ENCODE measurements at regions not wholly inside any gene's neighbourhood (a gene's known extent, or its start where the extent isn't known, plus 50 kb on each side); places are given as distances from the start of the nearest gene placed in this dataset.
"Not testable (repeated sequence)": the region's sequence is repeated elsewhere in the genome, so short reads cannot be mapped to it uniquely, and the experiment has no call there.

- DNase-seq; H3K18ac ChIP-seq (ENCODE audit: low read depth, low read length); H3K4me2 ChIP-seq (ENCODE audit: low read depth, low read length); H2BK20ac ChIP-seq (ENCODE audit: low read depth, low read length); H3K9ac ChIP-seq (ENCODE audit: low read depth, low read length); POLR2A ChIA-PET (ENCODE audit: unreplicated experiment); H3K23ac ChIP-seq (ENCODE audit: low read depth, low read length); H2BK5ac ChIP-seq (ENCODE audit: low read depth, low read length, poor library complexity, severe bottlenecking); H3K56ac ChIP-seq (ENCODE audit: extremely low read depth, insufficient read depth, low read length); H4K8ac ChIP-seq (ENCODE audit: low read depth in 2 of 2, low read length in 2 of 2); CTCF ChIA-PET; H3K27ac ChIP-seq (ENCODE audit: insufficient read depth, low read length); H4K5ac ChIP-seq (ENCODE audit: low read depth, low read length); H3K9me1 ChIP-seq (ENCODE audit: insufficient read depth, low read length); H3K4ac ChIP-seq (ENCODE audit: low read depth, low read length); H2BK15ac ChIP-seq (ENCODE audit: low read depth, low read length); H3K27me3 ChIP-seq (ENCODE audit: control insufficient read depth, insufficient read depth, low read length); H3K4me3 ChIP-seq (ENCODE audit: insufficient read depth, low read depth, low read length); H3K9me3 ChIP-seq (ENCODE audit: control insufficient read depth, insufficient read depth, low read length); H2AK5ac ChIP-seq (ENCODE audit: low read depth, low read length); in situ Hi-C loops (cut with MboI; ENCODE audit: low sequenced_read_pairs); dilution Hi-C loops (cut with HindIII; ENCODE audit: low sequenced_read_pairs, unreplicated experiment); H2AK9ac ChIP-seq (replicated peaks; ENCODE audit: low read depth, low read length, poor library complexity); H2BK120ac ChIP-seq (ENCODE audit: low read depth, low read length); H4K20me1 ChIP-seq (ENCODE audit: insufficient read depth, low read length); H3K79me1 ChIP-seq (ENCODE audit: low read depth in 1 of 2, low read length in 2 of 2); H2AFZ ChIP-seq (replicated peaks; ENCODE audit: low read length, poor library complexity); H4K91ac ChIP-seq (ENCODE audit: insufficient read depth, low read depth, low read length); H3K4me1 ChIP-seq (ENCODE audit: control insufficient read depth, insufficient read depth, low read length); H3K14ac ChIP-seq (replicated peaks; ENCODE audit: low read depth, low read length); H3K36me3 ChIP-seq (ENCODE audit: control insufficient read depth, insufficient read depth, low read length); BruUV-seq (replicated peaks); intact Hi-C loops (cut with micrococcal nuclease); ATAC-seq (ENCODE audit: low read depth): not testable (repeated sequence)
- WGBS, 2 experiments (ENCODE audit: extremely low coverage in 2 of 2, insufficient read length in 1 of 2): no CpG with 5 or more reads among the region's 5 CpGs
These were observed 169.1 kb upstream of the PRKX start for GRCh38 chrX:3882553-3882920.

GRCh38 chrX:3881898-3882552 is 168.6 kb upstream of the PRKX start:
- H2BK20ac ChIP-seq (ENCODE audit: low read depth, low read length); H3K9ac ChIP-seq (ENCODE audit: low read depth, low read length); in situ Hi-C loops (cut with MboI; ENCODE audit: low sequenced_read_pairs); H4K91ac ChIP-seq (ENCODE audit: insufficient read depth, low read depth, low read length); H3K14ac ChIP-seq (replicated peaks; ENCODE audit: low read depth, low read length); H4K8ac ChIP-seq (ENCODE audit: low read depth in 2 of 2, low read length in 2 of 2); H2AFZ ChIP-seq (replicated peaks; ENCODE audit: low read length, poor library complexity); H4K20me1 ChIP-seq (ENCODE audit: insufficient read depth, low read length); H2BK120ac ChIP-seq (ENCODE audit: low read depth, low read length); H2BK15ac ChIP-seq (ENCODE audit: low read depth, low read length); dilution Hi-C loops (cut with HindIII; ENCODE audit: low sequenced_read_pairs, unreplicated experiment); H2AK9ac ChIP-seq (replicated peaks; ENCODE audit: low read depth, low read length, poor library complexity); H3K36me3 ChIP-seq (ENCODE audit: control insufficient read depth, insufficient read depth, low read length); H3K9me3 ChIP-seq (ENCODE audit: control insufficient read depth, insufficient read depth, low read length); H3K4ac ChIP-seq (ENCODE audit: low read depth, low read length); CTCF ChIA-PET; POLR2A ChIA-PET (ENCODE audit: unreplicated experiment); H3K4me3 ChIP-seq (ENCODE audit: insufficient read depth, low read depth, low read length); H3K27me3 ChIP-seq (ENCODE audit: control insufficient read depth, insufficient read depth, low read length); H3K79me1 ChIP-seq (ENCODE audit: low read depth in 1 of 2, low read length in 2 of 2); H3K23ac ChIP-seq (ENCODE audit: low read depth, low read length); intact Hi-C loops (cut with micrococcal nuclease); DNase-seq; H2BK5ac ChIP-seq (ENCODE audit: low read depth, low read length, poor library complexity, severe bottlenecking); H4K5ac ChIP-seq (ENCODE audit: low read depth, low read length); BruUV-seq (replicated peaks); H3K56ac ChIP-seq (ENCODE audit: extremely low read depth, insufficient read depth, low read length); H3K27ac ChIP-seq (ENCODE audit: insufficient read depth, low read length); H3K18ac ChIP-seq (ENCODE audit: low read depth, low read length); H3K9me1 ChIP-seq (ENCODE audit: insufficient read depth, low read length); H2AK5ac ChIP-seq (ENCODE audit: low read depth, low read length); H3K4me2 ChIP-seq (ENCODE audit: low read depth, low read length); H3K4me1 ChIP-seq (ENCODE audit: control insufficient read depth, insufficient read depth, low read length): not testable (repeated sequence)
- no CpG with 5 or more reads among the region's 91 CpGs for WGBS, 2 experiments (ENCODE audit: extremely low coverage in 2 of 2, insufficient read length in 1 of 2)
- ATAC-seq (ENCODE audit: low read depth): peak; percentile 97

Measured in IMR-90 (cell line).